HepG2 (cell line): ENCODE measurements at regions not wholly inside any gene's neighbourhood (a gene's known extent, or its start where the extent isn't known, plus 50 kb on each side); places are given as distances from the start of the nearest gene placed in this dataset.

Experiments
- BHLHE40 ChIP-seq: IDR thresholded peaks from 2 replicates; pipeline ENCODE4 v1.6.1; 2011; ENCODE audit warnings: low read length, improper control_type of control experiment
- FOXA3 ChIP-seq: IDR thresholded peaks from 2 replicates; pipeline ENCODE4 v1.6.1; 2016; ENCODE audit warnings: missing genetic modification reagents, missing compliant biosample characterization
- HNF4G ChIP-seq, 2 experiments: sonication (generic) in 1 of 2; formaldehyde crosslinking in 1 of 2; IDR thresholded peaks; 2 replicates each; pipeline versions ENCODE4 v1.4.0 to v1.6.1; 2011 to 2020; ENCODE audit warnings: borderline replicate concordance in 2 of 2, low read depth in 2 of 2, mild to moderate bottlenecking in 2 of 2, low read length in 1 of 2, missing genetic modification reagents in 1 of 2, moderate library complexity in 1 of 2
- NFIC ChIP-seq: IDR thresholded peaks from 2 replicates; pipeline ENCODE4 v1.6.1; 2012; ENCODE audit warnings: mild to moderate bottlenecking, low read length, inconsistent platforms
- NR2F6 ChIP-seq, 2 experiments: IDR thresholded peaks; 2 replicates each; pipeline ENCODE4 v1.6.1; 2016; ENCODE audit warnings: antibody characterized with exemption in 1 of 2, mild to moderate bottlenecking in 1 of 2
- PAX8 ChIP-seq: sonication (generic); formaldehyde crosslinking; IDR thresholded peaks from 2 replicates; pipeline ENCODE4 v1.8.0; 2022; ENCODE audit warnings: mild to moderate bottlenecking, missing genetic modification reagents, borderline replicate concordance
- SATB2 ChIP-seq: sonication (generic); formaldehyde crosslinking; IDR thresholded peaks from 2 replicates; pipeline ENCODE4 v1.5.0; 2020; ENCODE audit warnings: missing genetic modification reagents
- SKI ChIP-seq: fragments of 450-650 bp; IDR thresholded peaks from one replicate; pipeline ENCODE4 v1.6.1; 2018; ENCODE audit warnings: mild to moderate bottlenecking; ENCODE audit not compliant: partially characterized antibody
- ZFP41 ChIP-seq: sonication (generic); formaldehyde crosslinking; IDR thresholded peaks from 2 replicates; pipeline ENCODE4 v1.4.0; 2020; ENCODE audit warnings: mild to moderate bottlenecking, missing genetic modification reagents, borderline replicate concordance
- ZNF451 ChIP-seq: sonication (generic); formaldehyde crosslinking; IDR thresholded peaks from 2 replicates; pipeline ENCODE4 v1.5.0; 2020; ENCODE audit warnings: mild to moderate bottlenecking, missing genetic modification reagents
- ZNF484 ChIP-seq: sonication (generic); formaldehyde crosslinking; IDR thresholded peaks from 2 replicates; pipeline ENCODE4 v1.5.1; 2020; ENCODE audit warnings: mild to moderate bottlenecking, low read depth, missing genetic modification reagents, borderline replicate concordance
- ZNF883 ChIP-seq: sonication (generic); formaldehyde crosslinking; IDR thresholded peaks from 2 replicates; pipeline ENCODE4 v1.5.1; 2020; ENCODE audit warnings: mild to moderate bottlenecking, missing genetic modification reagents; ENCODE audit errors: not compliant biosample characterization
- TF ChIP-seq, protein P1 (sequence below): sonication (generic); formaldehyde crosslinking; IDR thresholded peaks from 2 replicates; pipeline ENCODE4 v1.5.0; 2020; ENCODE audit warnings: mild to moderate bottlenecking, missing genetic modification reagents
- TF ChIP-seq, protein P2 (sequence below): sonication (generic); formaldehyde crosslinking; IDR thresholded peaks from 2 replicates; pipeline ENCODE4 v1.5.0; 2020; ENCODE audit warnings: mild to moderate bottlenecking, missing genetic modification reagents, borderline replicate concordance
- TF ChIP-seq, protein P3 (sequence below): IDR thresholded peaks from 2 replicates; pipeline ENCODE4 v1.6.1; 2012; ENCODE audit warnings: inconsistent platforms
- TF ChIP-seq, protein P4 (sequence below): sonication (generic); formaldehyde crosslinking; IDR thresholded peaks from 2 replicates; pipeline ENCODE4 v1.4.0; 2020; ENCODE audit warnings: missing genetic modification reagents; ENCODE audit errors: not compliant biosample characterization

DNA sequence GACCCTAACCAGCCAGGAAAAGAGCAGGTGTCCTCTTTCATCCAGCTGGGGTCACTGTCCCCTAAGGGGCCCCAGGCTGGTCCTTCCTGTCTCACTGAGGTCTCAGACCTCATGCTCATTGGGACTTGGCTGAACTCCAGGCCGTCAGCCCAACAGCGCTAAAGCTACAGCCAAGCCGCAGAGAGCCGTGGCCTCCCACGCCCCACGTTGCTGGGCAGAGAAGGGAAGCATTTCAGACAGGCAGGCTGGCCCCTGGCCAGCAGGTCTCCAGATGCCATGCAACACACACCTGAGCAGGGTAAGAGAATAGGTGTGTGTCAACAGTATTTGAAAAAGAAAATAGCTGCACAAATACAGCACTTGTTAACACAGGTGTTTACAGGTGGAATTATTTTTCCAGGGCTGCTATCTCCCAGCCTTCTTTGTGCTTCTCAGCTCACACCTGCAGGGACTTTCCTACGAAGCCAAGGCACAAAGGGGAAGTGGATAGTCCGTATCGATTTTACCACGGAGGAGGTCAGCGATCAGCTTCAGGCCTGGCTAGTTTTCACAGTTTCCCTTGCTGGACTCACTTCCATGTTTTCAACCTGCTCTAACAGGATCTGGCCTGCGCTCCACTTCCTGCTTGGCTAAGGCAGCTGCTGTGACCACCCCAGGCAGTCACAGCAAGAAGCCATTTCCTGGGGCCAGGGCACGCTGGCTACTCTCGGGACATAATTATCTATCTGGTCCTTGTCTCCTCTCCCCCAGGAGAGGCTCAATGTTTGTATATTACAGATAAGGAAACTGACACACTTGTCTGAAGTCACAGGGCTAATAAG lies 156.1 kb upstream of the ID2 start (continued):
- TF ChIP-seq, protein P1, sequence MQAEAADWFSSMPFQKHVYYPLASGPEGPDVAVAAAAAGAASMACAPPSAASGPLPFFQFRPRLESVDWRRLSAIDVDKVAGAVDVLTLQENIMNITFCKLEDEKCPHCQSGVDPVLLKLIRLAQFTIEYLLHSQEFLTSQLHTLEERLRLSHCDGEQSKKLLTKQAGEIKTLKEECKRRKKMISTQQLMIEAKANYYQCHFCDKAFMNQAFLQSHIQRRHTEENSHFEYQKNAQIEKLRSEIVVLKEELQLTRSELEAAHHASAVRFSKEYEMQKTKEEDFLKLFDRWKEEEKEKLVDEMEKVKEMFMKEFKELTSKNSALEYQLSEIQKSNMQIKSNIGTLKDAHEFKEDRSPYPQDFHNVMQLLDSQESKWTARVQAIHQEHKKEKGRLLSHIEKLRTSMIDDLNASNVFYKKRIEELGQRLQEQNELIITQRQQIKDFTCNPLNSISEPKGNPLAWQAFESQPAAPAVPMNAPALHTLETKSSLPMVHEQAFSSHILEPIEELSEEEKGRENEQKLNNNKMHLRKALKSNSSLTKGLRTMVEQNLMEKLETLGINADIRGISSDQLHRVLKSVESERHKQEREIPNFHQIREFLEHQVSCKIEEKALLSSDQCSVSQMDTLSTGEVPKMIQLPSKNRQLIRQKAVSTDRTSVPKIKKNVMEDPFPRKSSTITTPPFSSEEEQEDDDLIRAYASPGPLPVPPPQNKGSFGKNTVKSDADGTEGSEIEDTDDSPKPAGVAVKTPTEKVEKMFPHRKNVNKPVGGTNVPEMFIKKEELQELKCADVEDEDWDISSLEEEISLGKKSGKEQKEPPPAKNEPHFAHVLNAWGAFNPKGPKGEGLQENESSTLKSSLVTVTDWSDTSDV (CRISPR knock-in tag) = 0 out of 2 replicates have a peak, but pooled peaks have one; percentile 82
- TF ChIP-seq, protein P2, sequence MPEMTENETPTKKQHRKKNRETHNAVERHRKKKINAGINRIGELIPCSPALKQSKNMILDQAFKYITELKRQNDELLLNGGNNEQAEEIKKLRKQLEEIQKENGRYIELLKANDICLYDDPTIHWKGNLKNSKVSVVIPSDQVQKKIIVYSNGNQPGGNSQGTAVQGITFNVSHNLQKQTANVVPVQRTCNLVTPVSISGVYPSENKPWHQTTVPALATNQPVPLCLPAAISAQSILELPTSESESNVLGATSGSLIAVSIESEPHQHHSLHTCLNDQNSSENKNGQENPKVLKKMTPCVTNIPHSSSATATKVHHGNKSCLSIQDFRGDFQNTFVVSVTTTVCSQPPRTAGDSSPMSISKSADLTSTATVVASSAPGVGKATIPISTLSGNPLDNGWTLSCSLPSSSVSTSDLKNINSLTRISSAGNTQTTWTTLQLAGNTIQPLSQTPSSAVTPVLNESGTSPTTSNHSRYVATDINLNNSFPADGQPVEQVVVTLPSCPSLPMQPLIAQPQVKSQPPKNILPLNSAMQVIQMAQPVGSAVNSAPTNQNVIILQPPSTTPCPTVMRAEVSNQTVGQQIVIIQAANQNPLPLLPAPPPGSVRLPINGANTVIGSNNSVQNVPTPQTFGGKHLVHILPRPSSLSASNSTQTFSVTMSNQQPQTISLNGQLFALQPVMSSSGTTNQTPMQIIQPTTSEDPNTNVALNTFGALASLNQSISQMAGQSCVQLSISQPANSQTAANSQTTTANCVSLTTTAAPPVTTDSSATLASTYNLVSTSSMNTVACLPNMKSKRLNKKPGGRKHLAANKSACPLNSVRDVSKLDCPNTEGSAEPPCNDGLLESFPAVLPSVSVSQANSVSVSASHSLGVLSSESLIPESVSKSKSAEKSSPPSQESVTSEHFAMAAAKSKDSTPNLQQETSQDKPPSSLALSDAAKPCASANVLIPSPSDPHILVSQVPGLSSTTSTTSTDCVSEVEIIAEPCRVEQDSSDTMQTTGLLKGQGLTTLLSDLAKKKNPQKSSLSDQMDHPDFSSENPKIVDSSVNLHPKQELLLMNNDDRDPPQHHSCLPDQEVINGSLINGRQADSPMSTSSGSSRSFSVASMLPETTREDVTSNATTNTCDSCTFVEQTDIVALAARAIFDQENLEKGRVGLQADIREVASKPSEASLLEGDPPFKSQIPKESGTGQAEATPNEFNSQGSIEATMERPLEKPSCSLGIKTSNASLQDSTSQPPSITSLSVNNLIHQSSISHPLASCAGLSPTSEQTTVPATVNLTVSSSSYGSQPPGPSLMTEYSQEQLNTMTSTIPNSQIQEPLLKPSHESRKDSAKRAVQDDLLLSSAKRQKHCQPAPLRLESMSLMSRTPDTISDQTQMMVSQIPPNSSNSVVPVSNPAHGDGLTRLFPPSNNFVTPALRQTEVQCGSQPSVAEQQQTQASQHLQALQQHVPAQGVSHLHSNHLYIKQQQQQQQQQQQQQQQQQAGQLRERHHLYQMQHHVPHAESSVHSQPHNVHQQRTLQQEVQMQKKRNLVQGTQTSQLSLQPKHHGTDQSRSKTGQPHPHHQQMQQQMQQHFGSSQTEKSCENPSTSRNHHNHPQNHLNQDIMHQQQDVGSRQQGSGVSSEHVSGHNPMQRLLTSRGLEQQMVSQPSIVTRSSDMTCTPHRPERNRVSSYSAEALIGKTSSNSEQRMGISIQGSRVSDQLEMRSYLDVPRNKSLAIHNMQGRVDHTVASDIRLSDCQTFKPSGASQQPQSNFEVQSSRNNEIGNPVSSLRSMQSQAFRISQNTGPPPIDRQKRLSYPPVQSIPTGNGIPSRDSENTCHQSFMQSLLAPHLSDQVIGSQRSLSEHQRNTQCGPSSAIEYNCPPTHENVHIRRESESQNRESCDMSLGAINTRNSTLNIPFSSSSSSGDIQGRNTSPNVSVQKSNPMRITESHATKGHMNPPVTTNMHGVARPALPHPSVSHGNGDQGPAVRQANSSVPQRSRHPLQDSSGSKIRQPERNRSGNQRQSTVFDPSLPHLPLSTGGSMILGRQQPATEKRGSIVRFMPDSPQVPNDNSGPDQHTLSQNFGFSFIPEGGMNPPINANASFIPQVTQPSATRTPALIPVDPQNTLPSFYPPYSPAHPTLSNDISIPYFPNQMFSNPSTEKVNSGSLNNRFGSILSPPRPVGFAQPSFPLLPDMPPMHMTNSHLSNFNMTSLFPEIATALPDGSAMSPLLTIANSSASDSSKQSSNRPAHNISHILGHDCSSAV (CRISPR knock-in tag) = peak; percentile 80; the same call in 1 of the 2 replicates
- TF ChIP-seq ZNF451 (CRISPR knock-in tag) (peak; percentile 92; the same call in 1 of the 2 replicates), ZNF883 (CRISPR knock-in tag) (peak; percentile 60), BHLHE40 (peak; percentile 46; the same call in 1 of the 2 replicates), HNF4G (IDR thresholded peaks at IDR 0.05; ENCODE audit: borderline replicate concordance, low read depth, low read length) (no peak), HNF4G (CRISPR knock-in tag; IDR thresholded peaks at IDR 0.05; ENCODE audit: borderline replicate concordance, low read depth) (peak; percentile 62; the same call in 1 of the 2 replicates), NR2F6 (IDR thresholded peaks at IDR 0.05) (peak; percentile 59), NR2F6 (CRISPR knock-in tag; IDR thresholded peaks at IDR 0.05) (peak; percentile 73), PAX8 (peak; percentile 46; the same call in 1 of the 2 replicates), SATB2 (CRISPR knock-in tag) (no peak), FOXA3 (CRISPR knock-in tag) (peak; percentile 61), ZFP41 (CRISPR knock-in tag) (0 out of 2 replicates have a peak, but pooled peaks have one; percentile 67), ZNF484 (CRISPR knock-in tag) (no peak), NFIC (peak; percentile 55; the same call in 1 of the 2 replicates), SKI (peak; percentile 82)
- TF ChIP-seq, protein P3, sequence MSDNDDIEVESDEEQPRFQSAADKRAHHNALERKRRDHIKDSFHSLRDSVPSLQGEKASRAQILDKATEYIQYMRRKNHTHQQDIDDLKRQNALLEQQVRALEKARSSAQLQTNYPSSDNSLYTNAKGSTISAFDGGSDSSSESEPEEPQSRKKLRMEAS = peak; percentile 89
- TF ChIP-seq, protein P4, sequence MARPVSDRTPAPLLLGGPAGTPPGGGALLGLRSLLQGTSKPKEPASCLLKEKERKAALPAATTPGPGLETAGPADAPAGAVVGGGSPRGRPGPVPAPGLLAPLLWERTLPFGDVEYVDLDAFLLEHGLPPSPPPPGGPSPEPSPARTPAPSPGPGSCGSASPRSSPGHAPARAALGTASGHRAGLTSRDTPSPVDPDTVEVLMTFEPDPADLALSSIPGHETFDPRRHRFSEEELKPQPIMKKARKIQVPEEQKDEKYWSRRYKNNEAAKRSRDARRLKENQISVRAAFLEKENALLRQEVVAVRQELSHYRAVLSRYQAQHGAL (CRISPR knock-in tag) = no peak
